Lower leg skin (tissue), 4 donors: ENCODE measurements at regions not wholly inside any gene's neighbourhood (a gene's known extent, or its start where the extent isn't known, plus 50 kb on each side); places are given as distances from the start of the nearest gene placed in this dataset.

Experiments used
- DNase-seq, 2 donors: peaks; one replicate each; pipeline ENCODE4 v3.0.0-alpha.2; 2019; ENCODE audit warnings: low spot score in 2 of 2
- H3K4me3 ChIP-seq: fragments of 200-600 bp; sonication (generic); 2 replicates; pipeline ENCODE4 v1.5.1; 2017; ENCODE audit warnings: mild to moderate bottlenecking, low read depth; ENCODE audit not compliant: poor library complexity, severe bottlenecking
- POLR2A ChIP-seq, 2 donors: fragments of 450-650 bp; IDR thresholded peaks; one replicate each; pipeline ENCODE4 v1.6.1; 2016 to 2017; ENCODE audit warnings: antibody characterized with exemption in 2 of 2, mild to moderate bottlenecking in 1 of 2, moderate library complexity in 1 of 2
- WGBS, 2 donors: methylation state at CpG; one replicate each; pipeline ENCODE4 v1.1.5; 2018; 5-methylcytosine and 5-hydroxymethylcytosine counted together
- intact Hi-C: fragments of 100-400 bp; cut with DNase I; formaldehyde crosslinking; loops from one replicate; pipeline ENCODE4 v1.15.0; 2023; ENCODE audit warnings: low total_unique reads
- TF ChIP-seq, protein P1 (sequence below), 3 donors: fragments of 450-650 bp; IDR thresholded peaks; one replicate each; pipeline ENCODE4 v1.5.1; 2016; ENCODE audit warnings: antibody characterized with exemption in 3 of 3, mild to moderate bottlenecking in 3 of 3, moderate library complexity in 2 of 3

DNA sequence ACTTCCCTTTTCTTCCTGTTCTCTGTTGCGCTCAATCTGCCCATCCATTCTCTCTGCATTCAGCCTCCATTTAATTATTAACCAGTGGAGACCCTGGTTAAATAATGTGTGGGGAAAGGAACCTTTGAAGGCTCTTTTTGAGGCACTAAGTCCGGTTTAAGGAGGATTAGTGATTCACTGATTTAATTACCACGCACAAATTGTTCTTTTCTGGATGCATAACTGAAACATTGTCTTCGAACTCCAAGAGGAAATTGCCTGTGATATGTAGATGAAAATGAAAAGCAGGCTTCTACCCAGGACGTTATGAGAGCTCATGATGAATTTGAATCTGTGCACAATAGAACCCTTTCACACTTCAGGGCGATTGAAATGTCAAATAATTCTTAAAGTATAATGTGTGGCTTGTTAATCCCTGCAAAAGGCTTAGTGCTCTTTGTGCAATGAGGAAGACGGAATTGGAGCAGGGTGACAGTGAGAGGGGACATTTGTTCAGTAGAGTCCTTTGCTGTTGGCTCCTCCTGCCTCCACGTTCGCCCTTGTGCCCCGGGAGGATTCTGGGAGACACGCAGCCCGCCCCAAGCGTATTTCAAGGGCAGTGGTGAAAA is 51.1 kb upstream of the ZNF236 start:
- DNase-seq, result no peak
- 68 to 76% methylated on average over 13 of the region's 13 CpGs for WGBS, 2 donors
- intact Hi-C loops, result no loop called here
- TF ChIP-seq POLR2A (IDR thresholded peaks at IDR 0.05), result no peak
- TF ChIP-seq, protein P1, sequence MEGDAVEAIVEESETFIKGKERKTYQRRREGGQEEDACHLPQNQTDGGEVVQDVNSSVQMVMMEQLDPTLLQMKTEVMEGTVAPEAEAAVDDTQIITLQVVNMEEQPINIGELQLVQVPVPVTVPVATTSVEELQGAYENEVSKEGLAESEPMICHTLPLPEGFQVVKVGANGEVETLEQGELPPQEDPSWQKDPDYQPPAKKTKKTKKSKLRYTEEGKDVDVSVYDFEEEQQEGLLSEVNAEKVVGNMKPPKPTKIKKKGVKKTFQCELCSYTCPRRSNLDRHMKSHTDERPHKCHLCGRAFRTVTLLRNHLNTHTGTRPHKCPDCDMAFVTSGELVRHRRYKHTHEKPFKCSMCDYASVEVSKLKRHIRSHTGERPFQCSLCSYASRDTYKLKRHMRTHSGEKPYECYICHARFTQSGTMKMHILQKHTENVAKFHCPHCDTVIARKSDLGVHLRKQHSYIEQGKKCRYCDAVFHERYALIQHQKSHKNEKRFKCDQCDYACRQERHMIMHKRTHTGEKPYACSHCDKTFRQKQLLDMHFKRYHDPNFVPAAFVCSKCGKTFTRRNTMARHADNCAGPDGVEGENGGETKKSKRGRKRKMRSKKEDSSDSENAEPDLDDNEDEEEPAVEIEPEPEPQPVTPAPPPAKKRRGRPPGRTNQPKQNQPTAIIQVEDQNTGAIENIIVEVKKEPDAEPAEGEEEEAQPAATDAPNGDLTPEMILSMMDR (IDR thresholded peaks at IDR 0.05), result no peak
- no peak overlapping the region for H3K4me3 ChIP-seq

GRCh38 chr18:76767954-76768353 is 54.4 kb upstream of the ZNF236 start:
- 74 to 75% methylated on average over 1 of the region's 1 CpG for WGBS, 2 donors
- intact Hi-C loops, result no loop called here
- no peak for DNase-seq

DNA sequence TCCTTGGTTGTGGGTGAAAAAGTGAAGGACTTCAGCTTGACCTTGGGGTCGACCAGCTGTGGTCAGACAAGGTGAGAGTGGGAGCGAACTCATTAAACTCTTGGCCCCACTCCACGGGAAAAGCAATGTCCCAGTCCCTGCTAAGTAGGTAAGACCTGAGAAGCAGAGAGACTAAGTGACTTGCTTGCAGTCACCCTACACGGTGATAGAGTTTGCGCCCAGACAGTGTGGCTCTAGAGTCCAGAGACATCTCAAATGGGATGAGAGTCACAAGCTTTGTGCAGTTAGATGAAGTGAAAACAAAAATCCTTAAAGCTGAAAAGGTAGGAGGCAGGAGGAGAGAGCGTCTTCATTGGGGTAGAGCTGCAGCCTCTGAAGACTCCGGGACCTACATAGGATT is 55.9 kb upstream of the ZNF236 start:
- no peak overlapping the region for H3K4me3 ChIP-seq
- DNase-seq, result no peak
- intact Hi-C loops, result no loop called here
- TF ChIP-seq, protein P1 (IDR thresholded peaks at IDR 0.05), result no peak
- no peak for TF ChIP-seq POLR2A (IDR thresholded peaks at IDR 0.05)
- WGBS, 2 donors, result 87 to 91% methylated on average over 7 of the region's 7 CpGs

More at GRCh38 chr18:76767954-76768353, 54.4 kb upstream of the ZNF236 start:
- TF ChIP-seq, protein P1 (IDR thresholded peaks at IDR 0.05), result no peak
- no peak for TF ChIP-seq POLR2A (IDR thresholded peaks at IDR 0.05)
- H3K4me3 ChIP-seq, result no peak overlapping the region

DNA sequence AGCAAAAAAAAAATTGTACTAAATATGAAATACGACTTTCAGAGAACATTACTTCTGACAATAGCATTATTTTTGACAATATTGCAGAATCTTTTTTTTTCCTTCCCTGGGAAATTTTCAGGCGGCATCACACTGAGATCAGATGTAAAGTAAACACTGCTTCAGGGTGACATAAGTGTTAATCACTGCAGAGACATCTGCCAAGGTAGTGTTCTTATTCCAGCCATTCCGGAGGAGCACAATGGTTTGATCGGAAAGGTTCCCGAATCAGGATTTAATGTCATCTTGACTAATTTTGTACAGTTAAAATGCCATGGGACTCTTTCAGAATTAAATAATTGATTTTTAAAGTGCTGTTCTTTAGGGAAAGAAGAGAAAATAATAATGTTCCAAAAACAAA is 56.7 kb upstream of the ZNF236 start:
- intact Hi-C loops, result no loop called here
- DNase-seq, result no peak
- no peak overlapping the region for H3K4me3 ChIP-seq
- 26 to 31% methylated on average over 5 of the region's 5 CpGs for WGBS, 2 donors
- TF ChIP-seq, protein P1 (IDR thresholded peaks at IDR 0.05), result no peak
- TF ChIP-seq POLR2A (IDR thresholded peaks at IDR 0.05), result no peak

GRCh38 chr18:76764291-76764901 is 58.0 kb upstream of the ZNF236 start:
- 70 to 78% methylated on average over 10 of the region's 10 CpGs for WGBS, 2 donors
- H3K4me3 ChIP-seq, result no peak overlapping the region
- no peak for DNase-seq
- TF ChIP-seq, protein P1 (IDR thresholded peaks at IDR 0.05), result no peak
- no peak for TF ChIP-seq POLR2A (IDR thresholded peaks at IDR 0.05)
- intact Hi-C loops, result no loop called here

GRCh38 chr18:76759056-76759455 is 63.3 kb upstream of the ZNF236 start:
- WGBS, 2 donors, result 88 to 94% methylated on average over 23 to 24 of the region's 24 CpGs
- TF ChIP-seq, protein P1 (IDR thresholded peaks at IDR 0.05), result no peak
- TF ChIP-seq POLR2A (IDR thresholded peaks at IDR 0.05), result no peak
- DNase-seq, result no peak
- no peak overlapping the region for H3K4me3 ChIP-seq
- intact Hi-C loops, result no loop called here
